IPS-20b (cell line): ENCODE measurements at regions not wholly inside any gene's neighbourhood (a gene's known extent, or its start where the extent isn't known, plus 50 kb on each side); places are given as distances from the start of the nearest gene placed in this dataset.
"Not testable (repeated sequence)": the region's sequence is repeated elsewhere in the genome, so short reads cannot be mapped to it uniquely, and the experiment has no call there.

Source experiments
- H3K27ac ChIP-seq: one replicate; pipeline ENCODE4 v1.5.1; 2013; ENCODE audit warnings: low read length
- H3K27me3 ChIP-seq: 2 replicates; pipeline ENCODE4 v1.6.1; 2013; ENCODE audit warnings: mild to moderate bottlenecking, low read length, inconsistent platforms; ENCODE audit not compliant: insufficient read depth
- H3K36me3 ChIP-seq: 2 replicates; pipeline ENCODE4 v1.6.1; 2013; ENCODE audit warnings: low read depth, mild to moderate bottlenecking, inconsistent platforms, low read length, moderate library complexity; ENCODE audit not compliant: insufficient read depth
- H3K4me1 ChIP-seq: 2 replicates; pipeline ENCODE4 v1.6.1; 2013; ENCODE audit warnings: mild to moderate bottlenecking, control low read depth, inconsistent platforms, low read length, moderate library complexity; ENCODE audit not compliant: insufficient read depth
- H3K4me3 ChIP-seq: 2 replicates; pipeline ENCODE4 v1.5.1; 2013; ENCODE audit warnings: mild to moderate bottlenecking, low read length, inconsistent platforms
- H3K9ac ChIP-seq: 2 replicates; pipeline ENCODE4 v1.6.1; 2013; ENCODE audit warnings: low read depth, mild to moderate bottlenecking, inconsistent platforms, low read length, moderate library complexity
- H3K9me3 ChIP-seq: 2 replicates; pipeline ENCODE4 v1.6.1; 2013; ENCODE audit warnings: mild to moderate bottlenecking, low read depth, low read length, inconsistent platforms; ENCODE audit not compliant: insufficient read depth

GRCh38 chr7:150193866-150194265 is 129.3 kb upstream of the LRRC61 start:
- not testable (repeated sequence) for H3K36me3 ChIP-seq, H3K27me3 ChIP-seq, H3K4me3 ChIP-seq, H3K9me3 ChIP-seq, H3K9ac ChIP-seq, H3K4me1 ChIP-seq, H3K27ac ChIP-seq
